NCI-H1105 treated with DMSO at 0.1 percent for 48 hours (cell line): ENCODE measurements at regions not wholly inside any gene's neighbourhood (a gene's known extent, or its start where the extent isn't known, plus 50 kb on each side); places are given as distances from the start of the nearest gene placed in this dataset.

Experiments
- DNase-seq: peaks from one replicate; lab custom pipeline; 2025; lab: John Stamatoyannopoulos, UW

DNA sequence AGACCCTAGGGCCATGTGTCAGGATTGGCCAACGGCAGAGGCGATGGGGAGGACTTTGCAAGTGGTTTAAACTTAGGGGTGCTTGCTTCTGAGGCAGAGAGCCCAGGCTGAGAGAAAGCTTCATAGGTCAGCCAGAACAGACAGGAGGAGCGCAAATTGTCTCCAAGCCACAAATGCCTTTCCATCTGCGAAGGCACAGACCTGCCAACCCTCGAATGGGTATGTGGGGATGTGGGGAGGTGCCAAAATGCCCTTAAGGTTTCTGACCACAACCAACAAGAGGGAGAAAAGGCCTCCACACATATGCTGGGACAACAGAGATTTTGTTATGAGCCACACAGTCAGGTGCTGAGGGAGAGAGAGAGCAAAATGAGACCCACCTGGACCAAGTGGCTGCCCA lies 283.6 kb downstream of the CYP26B1 start:
- no peak for DNase-seq

- no peak for DNase-seq
Measured at GRCh38 chr2:71863396-71863795, 284.3 kb downstream of the CYP26B1 start.

GRCh38 chr2:71862921-71863320 lies 284.7 kb downstream of the CYP26B1 start:
- DNase-seq: no peak

DNA sequence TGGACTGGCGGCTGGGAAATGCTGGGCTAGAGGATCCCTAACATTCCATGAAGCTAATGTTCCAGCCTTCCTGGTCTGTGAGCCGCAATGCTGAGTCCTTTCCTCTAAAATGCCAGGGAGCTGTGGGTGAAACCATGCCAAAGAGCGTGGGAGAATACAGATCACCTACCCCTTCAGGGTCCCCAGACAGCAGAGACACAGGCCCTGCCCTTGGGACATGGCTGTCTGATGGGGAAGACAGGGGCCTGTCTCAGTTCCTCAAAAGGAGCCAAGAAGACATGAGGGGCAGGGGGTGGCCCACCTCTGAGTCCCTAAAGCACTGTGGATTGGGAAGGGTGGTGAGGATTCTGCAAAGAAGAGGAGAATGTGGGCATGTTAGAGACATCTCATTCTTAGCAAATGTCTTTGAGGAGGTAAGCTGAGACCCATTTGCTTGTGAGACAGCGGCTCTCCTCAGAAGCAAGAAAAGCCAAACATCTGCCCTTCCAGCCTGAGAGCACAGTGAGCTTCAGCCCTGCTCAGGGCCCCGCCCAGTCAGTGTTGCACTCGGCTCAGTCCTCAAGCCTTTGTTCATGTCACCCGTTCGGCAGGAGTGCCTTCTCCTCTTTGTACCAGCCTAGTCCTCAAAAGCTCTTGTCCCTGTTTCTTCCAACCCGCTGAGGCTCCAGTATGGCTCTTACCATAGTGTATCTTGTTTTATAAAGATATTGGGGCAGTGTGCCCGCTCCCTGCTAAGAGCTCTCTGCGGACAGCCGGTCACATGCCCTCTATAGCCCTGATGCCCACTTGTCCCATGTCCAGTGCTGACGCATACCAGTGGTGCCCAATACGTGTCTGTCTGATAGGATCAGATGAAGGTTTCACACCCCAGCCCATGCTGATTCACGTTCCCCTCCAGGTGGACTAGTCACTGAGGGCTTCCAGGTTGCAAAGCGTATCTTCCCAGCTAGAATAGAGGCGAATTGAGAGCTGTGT lies 286.2 kb downstream of the CYP26B1 start:
- no peak for DNase-seq

DNA sequence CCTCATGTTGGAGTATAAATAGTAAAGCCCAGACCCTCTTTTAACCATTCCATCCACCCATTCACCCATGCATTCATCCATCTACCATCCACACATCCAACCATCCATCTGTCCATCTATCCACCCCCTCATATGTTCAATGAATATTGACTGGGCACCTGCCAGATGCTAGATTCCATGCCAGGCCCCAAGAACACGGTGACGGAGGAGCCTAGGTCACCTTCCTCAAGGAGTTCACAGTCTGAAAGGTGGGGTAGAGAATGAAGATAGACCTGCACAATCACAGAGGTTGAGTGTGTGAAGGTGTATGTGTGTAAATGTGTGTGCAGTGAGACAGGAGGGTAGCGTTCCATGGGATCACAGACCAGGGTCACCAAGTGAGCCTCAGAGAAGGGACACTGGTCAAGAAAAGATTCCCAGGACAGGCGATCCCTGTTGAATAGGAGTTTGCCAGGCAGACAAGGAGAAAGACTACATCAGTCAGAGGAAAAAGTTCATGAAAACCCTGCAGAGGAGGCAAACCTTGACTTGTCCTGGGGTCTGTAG lies 287.2 kb downstream of the CYP26B1 start:
- DNase-seq: no peak

GRCh38 chr2:71859211-71859847 lies 288.3 kb downstream of the CYP26B1 start:
- no peak for DNase-seq

GRCh38 chr2:71858071-71858470 lies 289.6 kb downstream of the CYP26B1 start:
- DNase-seq: no peak

DNA sequence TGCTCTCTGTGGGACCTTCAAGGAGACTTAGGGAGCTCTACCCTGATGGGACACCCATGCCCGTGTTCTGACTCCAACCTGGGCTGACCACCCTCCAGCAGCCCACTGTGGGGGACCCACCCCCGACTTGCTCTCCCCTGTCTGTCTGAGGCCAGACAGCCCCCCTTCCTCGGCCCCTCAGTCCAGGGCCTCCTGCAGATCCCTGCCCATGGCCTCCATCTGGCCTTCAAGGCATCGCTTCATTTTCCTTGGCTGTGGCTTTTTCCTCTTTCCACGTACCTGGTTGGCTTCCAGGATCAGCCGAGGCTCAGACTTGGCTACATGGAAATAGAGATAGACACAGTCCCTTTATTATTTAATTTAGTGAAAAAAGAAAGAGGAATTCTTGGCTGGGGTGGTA lies 290.0 kb downstream of the CYP26B1 start:
- no peak for DNase-seq

DNA sequence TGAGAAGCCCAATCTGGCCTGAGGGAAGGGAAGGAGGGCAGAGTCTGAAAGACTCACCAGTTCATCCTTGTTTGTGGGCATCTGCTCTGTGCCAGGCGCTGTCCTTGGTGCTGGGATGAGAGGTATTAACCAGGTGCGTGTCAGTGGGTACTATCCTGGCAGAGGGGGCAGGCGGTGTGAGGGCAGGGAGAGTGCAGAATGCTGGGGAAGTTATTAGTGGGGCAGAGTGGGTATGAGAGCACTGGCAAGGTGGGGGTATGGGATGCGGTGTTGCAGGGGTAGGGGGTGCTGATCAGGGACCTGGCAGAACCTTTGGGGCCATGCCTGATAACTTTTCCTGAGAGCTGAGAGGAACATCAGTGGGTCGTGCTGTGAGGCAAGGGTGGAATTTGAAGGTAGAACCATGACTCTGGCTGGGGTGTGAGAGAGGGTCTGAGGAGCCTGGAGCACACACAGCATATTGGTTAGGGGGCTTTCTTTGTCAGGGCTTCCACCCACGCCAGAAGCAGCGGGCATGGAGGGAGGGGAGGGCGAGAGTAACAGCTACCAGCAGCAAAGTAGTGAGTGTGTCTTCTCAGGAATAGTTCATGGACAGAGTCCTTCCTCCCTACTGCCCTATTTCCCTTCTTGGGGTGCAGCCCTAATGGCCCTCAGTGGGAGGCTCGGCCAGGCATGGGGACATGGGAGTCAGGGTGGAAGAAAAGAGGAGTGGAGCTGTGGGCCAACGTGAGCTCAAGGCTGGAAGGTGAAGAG lies 290.7 kb downstream of the CYP26B1 start:
- no peak for DNase-seq

DNA sequence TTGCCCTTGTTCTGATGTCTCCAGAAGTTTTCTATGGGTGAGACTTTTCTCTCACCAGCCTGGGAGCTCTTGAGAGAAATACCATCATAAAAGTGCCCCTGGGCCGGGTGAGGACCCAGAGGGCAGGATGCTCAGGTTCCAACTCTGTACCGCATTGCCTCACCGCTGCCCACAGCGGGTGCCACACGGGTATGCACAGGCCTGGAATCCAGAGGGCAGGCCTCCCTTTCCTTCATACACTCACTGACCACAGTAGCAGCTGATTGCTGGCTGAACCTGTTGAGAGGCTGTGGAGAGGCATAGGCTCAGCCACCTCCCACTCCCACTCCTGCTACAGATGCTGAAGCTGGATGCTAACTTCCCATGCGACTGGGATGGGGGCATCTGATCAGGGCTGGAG lies 293.8 kb downstream of the CYP26B1 start:
- DNase-seq: no peak

DNA sequence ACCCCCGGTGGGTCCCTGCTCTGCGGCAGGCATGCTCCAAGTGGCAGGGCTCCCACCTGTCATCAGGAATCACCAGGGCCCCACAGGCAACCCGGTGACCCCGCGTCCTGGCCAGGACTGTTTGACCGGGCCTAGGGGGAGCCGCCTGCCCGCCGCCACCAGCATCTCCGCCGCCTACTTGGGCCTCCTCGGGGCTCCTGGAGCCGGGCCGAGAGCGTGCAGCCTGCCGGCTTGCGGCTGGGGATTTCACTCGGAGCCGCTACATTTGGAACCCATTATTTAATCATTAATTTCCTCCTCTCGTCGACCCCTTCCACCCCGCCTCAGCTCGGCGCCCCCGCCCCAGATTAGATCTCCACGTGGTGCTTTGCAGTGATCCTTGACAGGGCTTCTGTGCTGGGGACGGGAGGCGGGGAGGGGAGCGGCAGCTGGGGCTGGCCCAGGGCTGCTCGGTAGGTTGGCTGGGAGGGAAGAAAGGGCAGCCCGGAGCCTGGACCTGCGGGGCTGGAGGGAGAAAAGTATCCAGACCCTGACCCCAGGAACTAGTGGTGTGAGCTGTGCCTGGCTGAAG lies 295.4 kb downstream of the CYP26B1 start:
- no peak for DNase-seq

DNA sequence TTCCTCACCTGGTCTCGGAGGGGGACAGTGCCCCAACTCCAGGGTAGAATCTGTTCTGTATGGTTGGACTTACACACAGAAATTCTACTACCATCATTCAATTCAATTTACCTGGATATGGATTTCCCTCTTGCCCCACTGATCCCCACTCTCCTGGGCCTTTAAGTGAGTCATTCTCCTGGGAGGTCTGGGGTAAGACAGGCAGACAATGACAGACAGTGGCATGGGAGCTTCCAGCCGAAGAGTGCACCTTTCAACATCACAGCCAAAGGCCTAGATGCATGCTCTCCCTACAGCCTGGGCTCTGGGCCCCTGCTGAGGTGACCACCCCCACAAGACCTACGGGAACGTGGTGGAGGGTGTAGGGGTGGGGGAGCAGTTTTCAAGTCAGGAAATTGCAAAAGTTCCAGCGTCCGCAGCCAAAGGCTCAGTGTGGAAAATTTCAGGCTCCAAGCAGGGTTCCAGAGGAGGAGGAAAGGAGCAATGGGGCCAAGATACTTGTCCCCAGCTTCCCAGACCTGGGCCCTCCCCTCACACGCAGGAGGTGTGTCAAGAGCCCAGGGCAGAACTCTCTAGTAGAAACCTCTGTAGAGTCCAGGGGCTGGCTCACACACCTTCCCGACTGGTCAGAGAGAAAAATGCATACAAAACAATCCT lies 296.4 kb downstream of the CYP26B1 start:
- DNase-seq: no peak

DNA sequence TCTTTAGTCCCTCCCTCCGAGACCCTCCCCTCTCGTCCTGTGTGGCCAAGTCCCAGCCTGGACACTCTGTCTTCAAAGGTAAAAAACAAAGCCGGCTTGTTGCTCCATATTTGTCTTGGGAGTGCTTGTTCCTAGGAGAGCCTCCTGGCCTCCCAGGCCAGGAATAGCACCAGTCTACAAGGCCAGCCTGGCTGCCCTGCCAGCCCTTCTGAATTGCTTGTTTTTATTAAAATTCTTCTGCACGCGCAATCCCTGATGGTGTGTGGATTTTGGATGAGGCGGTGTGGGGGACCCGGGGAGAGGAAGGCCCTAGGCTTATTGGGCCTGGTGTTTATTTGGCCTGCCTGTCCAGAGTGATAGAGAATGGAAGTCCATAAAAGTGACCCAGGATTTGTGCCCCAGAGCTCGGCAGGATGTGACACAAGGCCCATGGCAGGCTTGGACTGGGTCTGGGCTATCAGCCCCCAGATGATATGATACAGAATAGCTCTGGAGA lies 297.3 kb downstream of the CYP26B1 start:
- DNase-seq: no peak

DNA sequence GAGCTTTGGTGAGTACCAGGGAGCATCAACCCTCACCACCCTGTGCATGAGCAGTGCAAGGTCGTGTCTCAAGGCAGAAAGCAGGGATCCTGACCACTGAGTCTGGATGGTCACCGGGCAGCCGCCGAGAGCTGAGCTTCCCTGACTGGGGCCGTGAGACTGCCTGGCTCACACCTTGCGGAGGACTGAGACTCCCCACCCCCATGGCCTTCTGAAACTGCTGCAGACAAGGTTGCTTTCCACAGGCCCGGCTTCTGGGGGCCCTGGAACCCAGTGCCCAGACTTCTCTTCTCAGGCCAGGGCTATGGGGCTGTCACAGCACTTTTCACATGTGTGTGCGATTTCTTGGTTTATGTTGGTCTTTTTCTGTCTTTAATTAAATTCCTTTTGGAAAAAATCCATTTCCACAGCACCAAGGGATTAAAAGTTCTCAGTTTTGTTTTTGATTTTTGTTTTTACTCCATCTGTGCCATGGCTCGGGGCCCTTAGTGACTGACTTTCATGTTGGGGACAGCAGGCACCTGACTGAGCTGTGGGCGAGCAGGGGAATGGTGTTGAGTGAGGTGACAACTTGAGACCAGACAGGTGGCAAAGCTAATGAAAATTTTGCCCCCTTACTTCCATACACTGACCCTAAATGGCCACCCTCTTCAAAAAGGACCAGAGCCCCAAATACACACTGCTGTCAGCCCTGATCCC lies 297.9 kb downstream of the CYP26B1 start:
- no peak for DNase-seq

DNA sequence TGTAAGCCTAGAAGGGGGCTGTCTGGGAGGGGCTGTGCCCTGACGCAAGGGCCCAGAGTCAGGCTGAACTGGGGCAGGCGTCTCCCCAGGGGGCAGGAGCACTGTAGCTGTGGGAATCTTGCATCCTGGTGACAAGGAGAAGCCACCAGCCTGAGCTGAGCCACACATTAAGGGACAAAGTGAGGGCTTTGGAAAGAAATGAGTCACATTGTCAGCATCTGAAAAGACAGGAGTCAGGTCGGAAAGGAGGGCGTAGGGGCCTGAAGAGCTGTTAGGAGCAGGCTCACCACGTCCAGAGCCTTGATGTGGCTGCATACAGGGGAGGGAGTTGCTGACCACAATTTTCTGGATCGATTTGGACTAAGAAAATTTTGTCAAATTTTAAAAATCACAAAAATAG lies 298.6 kb downstream of the CYP26B1 start:
- DNase-seq: no peak

DNA sequence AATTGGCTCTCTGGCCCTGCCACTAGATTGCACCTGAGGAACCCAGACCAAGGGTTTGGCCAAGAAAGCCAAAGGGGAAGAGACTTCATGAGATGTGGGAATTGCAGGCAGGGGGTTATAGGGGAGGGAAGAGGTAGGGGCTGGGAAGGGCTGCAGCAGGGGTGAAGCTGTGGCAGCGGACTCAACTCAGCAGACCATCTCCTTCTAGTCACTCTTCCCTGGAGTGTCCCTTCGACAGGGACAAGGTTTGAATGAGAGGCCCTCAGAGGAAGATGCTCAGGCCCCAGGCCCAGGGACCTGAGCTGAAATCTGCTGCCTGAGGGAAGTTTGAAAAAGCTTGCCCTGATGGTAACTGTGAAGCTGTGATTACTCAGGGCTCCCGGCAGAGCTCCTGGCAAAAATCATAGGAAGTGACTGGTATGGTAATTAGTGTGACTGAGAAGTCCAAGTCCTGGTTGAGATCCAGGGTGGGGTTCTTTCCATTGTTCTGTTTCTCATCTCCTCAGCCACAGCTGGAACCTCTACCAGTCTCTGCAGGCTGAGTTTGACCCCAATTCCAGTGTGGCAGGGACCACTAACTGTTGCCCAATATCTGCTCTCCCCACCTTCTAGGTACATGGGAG lies 300.9 kb downstream of the CYP26B1 start:
- DNase-seq: no peak

- DNase-seq: no peak
Measured at GRCh38 chr2:71846072-71846471, 301.6 kb downstream of the CYP26B1 start.

DNA sequence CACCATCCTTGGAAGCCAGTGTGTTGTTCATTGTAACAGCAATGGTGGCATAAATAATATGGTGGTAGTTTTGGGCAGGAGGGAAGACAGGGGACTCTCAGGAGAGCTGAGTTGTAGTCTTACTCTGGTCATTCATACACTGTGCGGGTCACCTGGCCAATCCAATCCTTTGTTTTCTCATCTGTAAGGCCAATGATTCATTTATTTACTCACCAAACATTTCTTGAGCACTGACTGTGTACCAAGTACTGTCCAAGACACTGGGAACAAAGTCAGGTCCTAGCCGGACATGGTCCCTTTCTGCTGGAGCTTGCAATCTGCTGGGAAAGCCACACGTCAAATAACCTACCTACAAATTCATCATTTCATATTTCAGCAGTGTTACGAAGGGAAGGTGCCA lies 302.7 kb downstream of the CYP26B1 start:
- no peak for DNase-seq

DNA sequence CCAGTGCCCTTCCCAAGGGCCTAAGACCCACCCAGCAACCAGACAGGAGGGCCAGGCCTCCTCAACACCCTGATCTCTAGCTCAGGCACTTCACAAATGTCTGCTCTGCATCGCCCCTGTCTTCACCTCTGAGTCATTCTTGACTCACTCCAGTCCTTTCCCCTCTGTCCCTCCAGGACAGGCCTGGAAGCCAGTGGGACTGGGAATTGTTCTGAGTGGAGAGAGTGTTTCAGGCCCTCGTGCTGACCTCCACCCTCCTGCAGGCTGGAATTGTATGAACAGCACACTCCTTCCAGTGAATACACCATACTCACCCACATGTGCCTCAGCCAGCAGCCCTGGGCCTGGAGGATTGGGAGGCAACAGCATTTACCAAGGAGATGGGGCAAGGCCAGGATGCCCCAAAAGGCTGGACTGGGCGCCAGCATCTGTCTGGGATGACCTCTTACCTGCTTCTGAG lies 304.2 kb downstream of the CYP26B1 start:
- DNase-seq: no peak

GRCh38 chr2:71842744-71843143 lies 304.9 kb downstream of the CYP26B1 start:
- no peak for DNase-seq
